Ovary (tissue), 3 donors: ENCODE measurements at regions not wholly inside any gene's neighbourhood (a gene's known extent, or its start where the extent isn't known, plus 50 kb on each side); places are given as distances from the start of the nearest gene placed in this dataset.

Experiments used
- CTCF ChIP-seq, 3 donors: fragments of 450-650 bp in 2 of 3; fragments of 200-600 bp in 1 of 3; IDR thresholded peaks; one replicate each; pipeline versions ENCODE4 v1.5.1 to v1.8.0; 2016 to 2022; ENCODE audit warnings: antibody characterized with exemption in 3 of 3, mild to moderate bottlenecking in 1 of 3
- POLR2A ChIP-seq: fragments of 450-650 bp; IDR thresholded peaks from one replicate; pipeline ENCODE4 v1.6.1; 2017; ENCODE audit warnings: antibody characterized with exemption, mild to moderate bottlenecking, moderate library complexity
- donor health status: DM: no; HTN: no; CAD: no.

GRCh38 chr18:28514699-28515098 is 337.8 kb upstream of the CDH2 start:
- TF ChIP-seq POLR2A: no peak
- TF ChIP-seq CTCF (IDR thresholded peaks at IDR 0.05): no peak
